Body of pancreas (tissue), 4 donors: ENCODE measurements at regions not wholly inside any gene's neighbourhood (a gene's known extent, or its start where the extent isn't known, plus 50 kb on each side); places are given as distances from the start of the nearest gene placed in this dataset.

Experiments
- CTCF ChIP-seq, 7 experiments: fragments of 450-650 bp in 4 of 7; fragments of 200-600 bp in 3 of 7; sonication (generic) in 3 of 7; IDR thresholded peaks; one replicate each; pipeline ENCODE4 v1.5.1; 2016 to 2019; ENCODE audit warnings: antibody characterized with exemption in 7 of 7
- POLR2A ChIP-seq, 3 donors: fragments of 450-650 bp; IDR thresholded peaks; one replicate each; pipeline ENCODE4 v1.6.1; 2016; ENCODE audit warnings: antibody characterized with exemption in 3 of 3, mild to moderate bottlenecking in 2 of 3

- TF ChIP-seq CTCF (IDR thresholded peaks at IDR 0.05) = no peak
- TF ChIP-seq POLR2A (IDR thresholded peaks at IDR 0.05) = no peak
Observed at GRCh38 chr12:74608231-74608775, 70.7 kb downstream of the ATXN7L3B start.
